Loucy (cell line): ENCODE measurements at regions not wholly inside any gene's neighbourhood (a gene's known extent, or its start where the extent isn't known, plus 50 kb on each side); places are given as distances from the start of the nearest gene placed in this dataset.

Experiments
- EZH2phosphoT487 ChIP-seq: fragments of 200-600 bp; IDR thresholded peaks from 2 replicates; pipeline ENCODE4 v1.6.1; 2018; ENCODE audit warnings: antibody characterized with exemption, mild to moderate bottlenecking, moderate library complexity, borderline replicate concordance
- TF ChIP-seq, protein P1 (sequence below): fragments of 200-600 bp; sonication (generic); conservative IDR thresholded peaks from 2 replicates; pipeline ENCODE4 v1.5.1; 2014; ENCODE audit warnings: mild to moderate bottlenecking, antibody characterized with exemption, low read length

GRCh38 chr10:45152726-45153125, 152.0 kb downstream of the ZNF22 start:
- TF ChIP-seq, protein P1, sequence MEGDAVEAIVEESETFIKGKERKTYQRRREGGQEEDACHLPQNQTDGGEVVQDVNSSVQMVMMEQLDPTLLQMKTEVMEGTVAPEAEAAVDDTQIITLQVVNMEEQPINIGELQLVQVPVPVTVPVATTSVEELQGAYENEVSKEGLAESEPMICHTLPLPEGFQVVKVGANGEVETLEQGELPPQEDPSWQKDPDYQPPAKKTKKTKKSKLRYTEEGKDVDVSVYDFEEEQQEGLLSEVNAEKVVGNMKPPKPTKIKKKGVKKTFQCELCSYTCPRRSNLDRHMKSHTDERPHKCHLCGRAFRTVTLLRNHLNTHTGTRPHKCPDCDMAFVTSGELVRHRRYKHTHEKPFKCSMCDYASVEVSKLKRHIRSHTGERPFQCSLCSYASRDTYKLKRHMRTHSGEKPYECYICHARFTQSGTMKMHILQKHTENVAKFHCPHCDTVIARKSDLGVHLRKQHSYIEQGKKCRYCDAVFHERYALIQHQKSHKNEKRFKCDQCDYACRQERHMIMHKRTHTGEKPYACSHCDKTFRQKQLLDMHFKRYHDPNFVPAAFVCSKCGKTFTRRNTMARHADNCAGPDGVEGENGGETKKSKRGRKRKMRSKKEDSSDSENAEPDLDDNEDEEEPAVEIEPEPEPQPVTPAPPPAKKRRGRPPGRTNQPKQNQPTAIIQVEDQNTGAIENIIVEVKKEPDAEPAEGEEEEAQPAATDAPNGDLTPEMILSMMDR = no peak
- TF ChIP-seq EZH2phosphoT487 = no peak
